ENCODE measurements at regions not wholly inside any gene's neighbourhood (a gene's known extent, or its start where the extent isn't known, plus 50 kb on each side); places are given as distances from the start of the nearest gene placed in this dataset.

GRCh38 chr10:108791794-108792474 lies 1131.4 kb downstream of the XPNPEP1 start:
- no TSS peak for BruUV-seq (replicated peaks)
- Histone ChIP-seq H3K36me3 (ENCODE audit: low read depth) (no peaks in the 10 kb centered on the region), H3F3A (ENCODE audit: insufficient read depth, low read depth) (no peaks in the 10 kb centered on the region), H3K9me2 (ENCODE audit: insufficient read depth) (no peaks in the 10 kb centered on the region), H3K79me2 (ENCODE audit: low read depth) (no peaks in the 10 kb centered on the region), H3K27ac (no peak overlapping the region), H4K20me1 (ENCODE audit: insufficient read depth) (no peaks in the 10 kb centered on the region), H3K4me2 (no peak overlapping the region), H3K4me3 (no peak overlapping the region), H2AFZ (no peak overlapping the region), H3K4me1 (replicated peaks; ENCODE audit: insufficient read depth) (no peaks in the 10 kb centered on the region), H3K9me3 (ENCODE audit: insufficient read depth, low read depth) (no peaks in the 10 kb centered on the region), H3K27me3 (ENCODE audit: insufficient read depth, low read depth) (no peaks in the 10 kb centered on the region)
- no peak for DNase-seq
- TF ChIP-seq CTCF (conservative IDR thresholded peaks at IDR 0.05), result no peak
- TF ChIP-seq EZH2 (IDR thresholded peaks at IDR 0.05; ENCODE audit: low read depth), result no peak
- CTCF ChIA-PET, result no interaction called here
- intact Hi-C loops (cut with micrococcal nuclease; ENCODE audit: unreplicated experiment), result no loop called here
- POLR2A ChIA-PET (ENCODE audit: unreplicated experiment), result no interaction called here

- Histone ChIP-seq H3K9me3 (ENCODE audit: insufficient read depth, low read depth) (no peaks in the 10 kb centered on the region), H4K20me1 (ENCODE audit: insufficient read depth) (no peaks in the 10 kb centered on the region), H3F3A (ENCODE audit: insufficient read depth, low read depth) (no peaks in the 10 kb centered on the region), H3K27ac (no peak overlapping the region), H3K9me2 (ENCODE audit: insufficient read depth) (no peaks in the 10 kb centered on the region), H3K4me1 (replicated peaks; ENCODE audit: insufficient read depth) (no peaks in the 10 kb centered on the region), H2AFZ (no peak overlapping the region), H3K4me2 (no peak overlapping the region), H3K4me3 (no peak overlapping the region), H3K79me2 (ENCODE audit: low read depth) (no peaks in the 10 kb centered on the region), H3K27me3 (ENCODE audit: insufficient read depth, low read depth) (no peaks in the 10 kb centered on the region), H3K36me3 (ENCODE audit: low read depth) (no peaks in the 10 kb centered on the region)
- TF ChIP-seq CTCF (conservative IDR thresholded peaks at IDR 0.05), result no peak
- TF ChIP-seq EZH2 (IDR thresholded peaks at IDR 0.05; ENCODE audit: low read depth), result no peak
- CTCF ChIA-PET, result no interaction called here
- POLR2A ChIA-PET (ENCODE audit: unreplicated experiment), result no interaction called here
- intact Hi-C loops (cut with micrococcal nuclease; ENCODE audit: unreplicated experiment), result no loop called here
- BruUV-seq (replicated peaks), result no TSS peak
- DNase-seq, result no peak
Measured at GRCh38 chr10:108791030-108791429, 1132.3 kb downstream of the XPNPEP1 start.

GRCh38 chr10:108789919-108790318 lies 1133.4 kb downstream of the XPNPEP1 start:
- no peak overlapping the region for H3K4me3 ChIP-seq
- no peaks in the 10 kb centered on the region for H3F3A ChIP-seq (ENCODE audit: insufficient read depth, low read depth)
- intact Hi-C loops (cut with micrococcal nuclease; ENCODE audit: unreplicated experiment), result no loop called here
- BruUV-seq (replicated peaks), result no TSS peak
- H3K4me1 ChIP-seq (replicated peaks; ENCODE audit: insufficient read depth), result no peaks in the 10 kb centered on the region
- no peaks in the 10 kb centered on the region for H3K9me3 ChIP-seq (ENCODE audit: insufficient read depth, low read depth)
- ChIA-PET CTCF (no interaction called here), POLR2A (ENCODE audit: unreplicated experiment) (no interaction called here)
- DNase-seq, result no peak
- no peaks in the 10 kb centered on the region for H4K20me1 ChIP-seq (ENCODE audit: insufficient read depth)
- H3K4me2 ChIP-seq, result no peak overlapping the region
- H3K36me3 ChIP-seq (ENCODE audit: low read depth), result no peaks in the 10 kb centered on the region
- H3K27me3 ChIP-seq (ENCODE audit: insufficient read depth, low read depth), result no peaks in the 10 kb centered on the region
- H3K79me2 ChIP-seq (ENCODE audit: low read depth), result no peaks in the 10 kb centered on the region
- H3K27ac ChIP-seq, result no peak overlapping the region
- TF ChIP-seq EZH2 (IDR thresholded peaks at IDR 0.05; ENCODE audit: low read depth) (no peak), CTCF (conservative IDR thresholded peaks at IDR 0.05) (no peak)
- H3K9me2 ChIP-seq (ENCODE audit: insufficient read depth), result no peaks in the 10 kb centered on the region
- no peak overlapping the region for H2AFZ ChIP-seq

Data from PC-9 (cell line).